HepG2 (cell line): ENCODE measurements at regions not wholly inside any gene's neighbourhood (a gene's known extent, or its start where the extent isn't known, plus 50 kb on each side); places are given as distances from the start of the nearest gene placed in this dataset.

Experiments used
- ATAC-seq: fragments of 200-7000 bp; cut with Tn5 transposase; 3 replicates; pipeline ENCODE4 v1.9.1; 2020; ENCODE audit warnings: mild to moderate bottlenecking, moderate library complexity
- BruUV-seq: library from RNA; stranded (reverse); fragments of 400-500 nt; replicated peaks from 2 replicates; lab custom pipeline; 2021; lab: Mats Ljungman, UMichigan
- CTCF ChIA-PET: fragments of 300-600 bp; formaldehyde crosslinking; extraction: SDS; loops from one replicate; lab custom pipeline; 2021; ENCODE audit warnings: low total read pairs, inconsistent platforms, low intra/inter-chr PET ratio; lab: Yijun Ruan, JAX
- POLR2A ChIA-PET: fragments of 350-600 bp; sonication (Branson Sonifier 250); formaldehyde crosslinking; loops from one replicate; lab custom pipeline; 2020; ENCODE audit warnings: antibody characterized with exemption, inconsistent platforms; lab: Yijun Ruan, JAX
- DNase-seq: peaks from one replicate; pipeline ENCODE4 v3.0.0-alpha.2; 2015; ENCODE audit warnings: low spot score
- FAIRE-seq: peaks from 3 replicates; lab custom pipeline; 2011; peaks lifted over from hg19 to GRCh38; lab: Jason Lieb, UNC
- H2AFZ ChIP-seq: one replicate; pipeline ENCODE4 v1.6.1; 2011; ENCODE audit warnings: low read length, inconsistent platforms
- H3K27ac ChIP-seq: fragments of 300-600 bp; 3 replicates; pipeline ENCODE4 v1.8.0; 2011; ENCODE audit warnings: mixed run types, mild to moderate bottlenecking, mixed read lengths, low read length, inconsistent platforms; ENCODE audit not compliant: insufficient read depth; ENCODE audit errors: extremely low read length
- H3K27me3 ChIP-seq, 2 experiments: fragments of 200-600 bp in 1 of 2; 2 replicates in 1 of 2; 3 replicates in 1 of 2; pipeline versions ENCODE4 v1.6.0 to v1.8.0; 2011; ENCODE audit warnings: low read length in 2 of 2, mild to moderate bottlenecking in 2 of 2, moderate library complexity in 2 of 2, inconsistent platforms in 1 of 2; ENCODE audit not compliant: insufficient read depth in 2 of 2, control insufficient read depth in 1 of 2
- H3K36me3 ChIP-seq, 2 experiments: fragments of 200-600 bp in 1 of 2; replicated peaks in 1 of 2; 2 replicates in 1 of 2; 3 replicates in 1 of 2; pipeline versions ENCODE4 v1.5.1 to v1.8.0; 2011; ENCODE audit warnings: low read length in 2 of 2, inconsistent platforms in 1 of 2; ENCODE audit not compliant: insufficient read depth in 2 of 2, control insufficient read depth in 1 of 2
- H3K4me1 ChIP-seq: 2 replicates; pipeline ENCODE4 v1.5.1; 2012; ENCODE audit warnings: low read length, inconsistent platforms; ENCODE audit not compliant: insufficient read depth
- H3K4me2 ChIP-seq: 2 replicates; pipeline ENCODE4 v1.6.0; 2011; ENCODE audit warnings: low read depth, low read length, inconsistent platforms
- H3K4me3 ChIP-seq, 3 experiments: fragments of 200-600 bp in 1 of 3; sonication (generic), shearing (Covaris generic) in 1 of 3; replicated peaks in 1 of 3; 2 replicates each; pipeline ENCODE4 v1.5.1; 2011 to 2016; ENCODE audit warnings: low read length in 3 of 3, inconsistent platforms in 2 of 3, low read depth in 2 of 3, mild to moderate bottlenecking in 2 of 3, control low read depth in 1 of 3, mixed read lengths in 1 of 3; ENCODE audit not compliant: insufficient read depth in 1 of 3
- H3K79me2 ChIP-seq: one replicate; pipeline ENCODE4 v1.6.1; 2011; ENCODE audit warnings: low read length, inconsistent platforms; ENCODE audit not compliant: insufficient read depth
- H3K9ac ChIP-seq: 2 replicates; pipeline ENCODE4 v1.6.0; 2011; ENCODE audit warnings: mild to moderate bottlenecking, low read depth, low read length, inconsistent platforms; ENCODE audit not compliant: insufficient read depth
- H3K9me3 ChIP-seq: 2 replicates; pipeline ENCODE4 v1.5.1; 2012; ENCODE audit warnings: mild to moderate bottlenecking, low read length
- H4K20me1 ChIP-seq: 2 replicates; pipeline ENCODE4 v1.6.0; 2011; ENCODE audit warnings: inconsistent platforms, mild to moderate bottlenecking, low read length, moderate library complexity; ENCODE audit not compliant: insufficient read depth
- MIXL1 ChIP-seq: IDR thresholded peaks from 2 replicates; pipeline ENCODE4 v1.6.1; 2016
- PBX2 ChIP-seq: IDR thresholded peaks from 2 replicates; pipeline ENCODE4 v1.6.1; 2016; ENCODE audit warnings: control low read depth
- SRSF9 ChIP-seq: fragments of 200-400 bp; formaldehyde crosslinking; IDR thresholded peaks from 2 replicates; pipeline ENCODE4 v1.6.1; 2018; ENCODE audit warnings: borderline replicate concordance, mild to moderate bottlenecking, low read depth, low read length; ENCODE audit not compliant: insufficient read depth, poor library complexity, severe bottlenecking
- TERF1 ChIP-seq: sonication (generic); formaldehyde crosslinking; IDR thresholded peaks from 2 replicates; pipeline ENCODE4 v1.8.0; 2022; ENCODE audit warnings: mild to moderate bottlenecking, missing genetic modification reagents, moderate library complexity
- ZBTB3 ChIP-seq: sonication (generic); formaldehyde crosslinking; IDR thresholded peaks from 2 replicates; pipeline ENCODE4 v1.4.0; 2020; ENCODE audit warnings: low read depth, mild to moderate bottlenecking, moderate library complexity, missing genetic modification reagents, borderline replicate concordance
- ZFX ChIP-seq: sonication (generic); formaldehyde crosslinking; IDR thresholded peaks from 2 replicates; pipeline ENCODE4 v1.4.0; 2020; ENCODE audit warnings: mild to moderate bottlenecking, low read depth, missing genetic modification reagents, moderate library complexity
- ZNF24 ChIP-seq: fragments of 450-650 bp; IDR thresholded peaks from 2 replicates; pipeline ENCODE4 v1.6.1; 2017; ENCODE audit warnings: antibody characterized with exemption, mild to moderate bottlenecking
- ZNF263 ChIP-seq: sonication (generic); formaldehyde crosslinking; IDR thresholded peaks from 2 replicates; pipeline ENCODE4 v1.4.0; 2020; ENCODE audit warnings: missing genetic modification reagents
- ZNF784 ChIP-seq: sonication (generic); formaldehyde crosslinking; IDR thresholded peaks from 2 replicates; pipeline ENCODE4 v1.5.1; 2020; ENCODE audit warnings: missing genetic modification reagents, mild to moderate bottlenecking, borderline replicate concordance
- WGBS: methylation state at CpG from one replicate; pipeline ENCODE4 v1.1.6; 2017; ENCODE audit warnings: low lambda C conversion rate; 5-methylcytosine and 5-hydroxymethylcytosine counted together
- in situ Hi-C: cut with HindIII; loops from 2 replicates; pipeline ENCODE4 v1.10.0; 2017; ENCODE audit warnings: low pct_unique_long_range_greater_than_20kb; ENCODE audit not compliant: extremely low pct_ligation_motif_present
- intact Hi-C: fragments of 100-400 bp; cut with micrococcal nuclease; formaldehyde crosslinking; loops from one replicate; pipeline ENCODE4 v1.10.0; 2022; ENCODE audit not compliant: unreplicated experiment
- TF ChIP-seq, protein P1 (sequence below): sonication (generic); formaldehyde crosslinking; conservative IDR thresholded peaks from 2 replicates; pipeline ENCODE4 v1.4.0; 2020; ENCODE audit warnings: missing genetic modification reagents
- TF ChIP-seq, protein P2 (sequence below): IDR thresholded peaks from 2 replicates; pipeline ENCODE4 v1.6.1; 2018; ENCODE audit warnings: missing genetic modification reagents
- TF ChIP-seq, protein P3 (sequence below): sonication (generic); formaldehyde crosslinking; IDR thresholded peaks from 2 replicates; pipeline ENCODE4 v1.4.0; 2020; ENCODE audit warnings: missing genetic modification reagents, mild to moderate bottlenecking, borderline replicate concordance

GRCh38 chr3:152190636-152191183 lies 78.0 kb upstream of the MBNL1 start (continued):
- TF ChIP-seq, protein P1, sequence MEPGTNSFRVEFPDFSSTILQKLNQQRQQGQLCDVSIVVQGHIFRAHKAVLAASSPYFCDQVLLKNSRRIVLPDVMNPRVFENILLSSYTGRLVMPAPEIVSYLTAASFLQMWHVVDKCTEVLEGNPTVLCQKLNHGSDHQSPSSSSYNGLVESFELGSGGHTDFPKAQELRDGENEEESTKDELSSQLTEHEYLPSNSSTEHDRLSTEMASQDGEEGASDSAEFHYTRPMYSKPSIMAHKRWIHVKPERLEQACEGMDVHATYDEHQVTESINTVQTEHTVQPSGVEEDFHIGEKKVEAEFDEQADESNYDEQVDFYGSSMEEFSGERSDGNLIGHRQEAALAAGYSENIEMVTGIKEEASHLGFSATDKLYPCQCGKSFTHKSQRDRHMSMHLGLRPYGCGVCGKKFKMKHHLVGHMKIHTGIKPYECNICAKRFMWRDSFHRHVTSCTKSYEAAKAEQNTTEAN = no peak

DNA sequence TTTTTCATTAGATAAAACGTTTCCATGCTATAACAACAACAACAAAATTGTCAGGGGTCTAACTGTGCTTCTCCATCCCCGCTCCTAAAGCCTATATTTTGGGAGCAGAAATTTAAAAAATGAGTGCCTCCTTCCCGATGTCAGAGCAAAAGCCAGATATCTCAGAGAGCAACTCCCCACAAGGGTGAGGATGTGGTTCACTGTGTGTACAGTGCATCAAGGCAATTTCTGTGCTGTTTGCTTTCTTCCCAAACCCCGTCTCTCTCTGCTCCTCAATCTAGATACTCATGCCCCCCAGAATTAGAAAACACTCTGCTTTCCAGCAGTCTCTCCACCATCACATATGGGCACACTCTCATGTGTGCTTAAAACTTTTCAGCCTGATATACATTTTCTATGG lies 76.7 kb upstream of the MBNL1 start:
- BruUV-seq = no TSS peak

More for the DNA sequence above, 76.7 kb upstream of the MBNL1 start:
- POLR2A ChIA-PET = no interaction called here
- in situ Hi-C loops = no loop called here
- H3K79me2 ChIP-seq = no peaks in the 10 kb centered on the region
- H3K4me2 ChIP-seq = no peak overlapping the region
- 0 out of 2 replicates have a peak, but pooled peaks cover 12% of the 10 kb centered on the region for H3K4me1 ChIP-seq
- 50% methylated on average over 4 of the region's 4 CpGs for WGBS
- DNase-seq (no peak), FAIRE-seq (no peak)
- H3K36me3 ChIP-seq = no peaks in the 10 kb centered on the region
- no peak overlapping the region for H3K9ac ChIP-seq
- H3K4me3 ChIP-seq = no peak overlapping the region
- intact Hi-C loops = loop anchor here (2.0 kb wide), 1 partner anchor 109 kb away; no protein-coding TSS in a partner anchor
- CTCF ChIA-PET = no interaction called here
- no peaks in the 10 kb centered on the region for H3K9me3 ChIP-seq
- no peak overlapping the region for H2AFZ ChIP-seq
- H3K27ac ChIP-seq = no peak overlapping the region
- no peaks in the 10 kb centered on the region for H4K20me1 ChIP-seq
- TF ChIP-seq TERF1 (CRISPR knock-in tag) (no peak), ZNF784 (CRISPR knock-in tag) (no peak), ZFX (CRISPR knock-in tag) (no peak), SRSF9 (no peak), ZNF263 (CRISPR knock-in tag) (no peak), ZBTB3 (CRISPR knock-in tag) (no peak), MIXL1 (CRISPR knock-in tag) (no peak), ZNF24 (no peak), PBX2 (CRISPR knock-in tag) (no peak)
- TF ChIP-seq, protein P2, sequence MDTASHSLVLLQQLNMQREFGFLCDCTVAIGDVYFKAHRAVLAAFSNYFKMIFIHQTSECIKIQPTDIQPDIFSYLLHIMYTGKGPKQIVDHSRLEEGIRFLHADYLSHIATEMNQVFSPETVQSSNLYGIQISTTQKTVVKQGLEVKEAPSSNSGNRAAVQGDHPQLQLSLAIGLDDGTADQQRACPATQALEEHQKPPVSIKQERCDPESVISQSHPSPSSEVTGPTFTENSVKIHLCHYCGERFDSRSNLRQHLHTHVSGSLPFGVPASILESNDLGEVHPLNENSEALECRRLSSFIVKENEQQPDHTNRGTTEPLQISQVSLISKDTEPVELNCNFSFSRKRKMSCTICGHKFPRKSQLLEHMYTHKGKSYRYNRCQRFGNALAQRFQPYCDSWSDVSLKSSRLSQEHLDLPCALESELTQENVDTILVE (CRISPR knock-in tag) = no peak
- TF ChIP-seq, protein P3, sequence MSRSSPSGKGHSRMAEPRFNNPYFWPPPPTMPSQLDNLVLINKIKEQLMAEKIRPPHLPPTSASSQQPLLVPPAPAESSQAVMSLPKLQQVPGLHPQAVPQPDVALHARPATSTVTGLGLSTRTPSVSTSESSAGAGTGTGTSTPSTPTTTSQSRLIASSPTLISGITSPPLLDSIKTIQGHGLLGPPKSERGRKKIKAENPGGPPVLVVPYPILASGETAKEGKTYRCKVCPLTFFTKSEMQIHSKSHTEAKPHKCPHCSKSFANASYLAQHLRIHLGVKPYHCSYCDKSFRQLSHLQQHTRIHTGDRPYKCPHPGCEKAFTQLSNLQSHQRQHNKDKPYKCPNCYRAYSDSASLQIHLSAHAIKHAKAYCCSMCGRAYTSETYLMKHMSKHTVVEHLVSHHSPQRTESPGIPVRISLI (CRISPR knock-in tag) = no peak
- TF ChIP-seq, all 625 proteins: peak for 0
- no peaks in the 10 kb centered on the region for H3K27me3 ChIP-seq
- ATAC-seq = no peak
